GM21619 (cell line): ENCODE measurements at regions not wholly inside any gene's neighbourhood (a gene's known extent, or its start where the extent isn't known, plus 50 kb on each side); places are given as distances from the start of the nearest gene placed in this dataset.
"Not testable (repeated sequence)": the region's sequence is repeated elsewhere in the genome, so short reads cannot be mapped to it uniquely, and the experiment has no call there.

ENCODE experiments used
- ATAC-seq: cut with Tn5 transposase; IDR thresholded peaks from one replicate; pipeline ENCODE4 v1.9.1; 2021; ENCODE audit not compliant: unreplicated experiment

DNA sequence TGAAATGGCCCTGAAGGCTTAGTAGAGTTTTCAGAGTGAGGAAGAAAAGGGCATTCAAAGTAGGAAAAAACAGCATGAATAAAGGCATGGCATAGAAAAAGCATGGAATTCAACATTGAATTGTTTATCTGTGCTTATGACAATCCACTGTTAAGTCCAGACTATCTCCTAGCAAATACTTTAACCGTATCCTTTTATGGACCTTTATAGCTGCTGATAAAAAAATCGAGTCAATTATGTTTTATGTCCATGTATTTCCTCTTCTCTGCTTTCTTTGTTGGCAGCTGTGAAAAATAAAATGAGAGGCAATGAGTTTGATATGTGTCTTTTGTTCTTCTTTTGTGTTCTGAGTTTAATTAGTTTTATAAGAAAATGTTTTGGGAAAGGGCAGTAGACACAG, 70.4 kb downstream of the TDRD15 start:
- no peak for ATAC-seq

DNA sequence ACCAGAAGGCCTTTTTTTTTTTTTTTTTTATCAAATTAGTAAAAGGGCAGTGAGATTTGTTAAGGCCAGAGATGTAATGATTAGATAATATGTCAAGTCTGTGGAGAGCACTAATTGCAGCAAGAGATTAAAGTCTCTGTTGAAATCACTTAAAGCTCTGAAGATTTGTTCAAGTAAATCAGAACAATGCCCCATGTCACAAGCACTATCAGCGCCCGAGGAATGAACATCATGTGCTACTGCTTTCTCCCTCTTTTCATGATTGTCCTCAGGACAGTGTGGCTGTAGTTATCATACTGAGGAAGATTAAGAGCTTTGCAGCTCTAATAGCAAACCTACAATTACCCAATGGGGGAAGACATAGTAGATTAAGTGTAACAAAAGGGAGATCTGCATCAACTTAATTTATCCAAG, 71.1 kb downstream of the TDRD15 start:
- ATAC-seq = no peak

DNA sequence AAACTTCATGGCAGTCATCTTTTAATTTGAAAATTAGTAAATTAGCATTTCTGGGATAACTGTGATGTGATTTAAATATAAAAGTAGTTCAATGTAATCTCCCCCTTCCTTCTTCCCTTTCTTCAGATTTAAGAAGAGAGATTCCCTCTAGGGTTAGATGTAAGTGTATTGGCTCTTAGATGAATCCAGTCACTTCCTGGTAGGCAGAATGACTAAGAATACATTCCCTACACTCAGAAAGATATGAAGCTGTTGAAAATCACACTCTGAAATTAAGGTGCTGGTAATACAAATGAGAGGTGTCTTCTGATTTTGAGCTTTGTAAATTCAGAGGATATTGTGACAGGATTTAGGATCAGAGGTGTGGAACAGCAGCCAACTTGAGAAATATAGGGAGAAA, 71.6 kb downstream of the TDRD15 start:
- ATAC-seq = no peak

DNA sequence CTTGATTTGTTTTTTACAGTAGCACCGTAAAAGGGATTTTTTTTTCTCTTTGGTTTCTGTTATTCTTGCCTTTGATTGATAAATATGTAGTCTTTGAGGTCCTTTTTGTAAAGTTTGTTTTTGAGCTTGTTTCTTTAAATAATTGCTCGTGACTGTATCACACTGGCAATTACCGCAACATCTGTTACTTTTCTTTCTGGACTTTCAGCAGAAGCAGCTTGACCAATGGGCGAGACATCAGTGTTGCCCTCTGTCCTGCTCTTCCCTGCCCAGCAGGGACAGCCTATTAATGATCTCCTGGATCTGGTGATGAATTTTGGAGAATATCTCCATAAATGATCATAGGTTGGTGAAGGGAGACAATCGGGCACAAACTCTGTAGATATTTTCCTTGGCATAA, 74.9 kb downstream of the TDRD15 start:
- ATAC-seq = no peak

DNA sequence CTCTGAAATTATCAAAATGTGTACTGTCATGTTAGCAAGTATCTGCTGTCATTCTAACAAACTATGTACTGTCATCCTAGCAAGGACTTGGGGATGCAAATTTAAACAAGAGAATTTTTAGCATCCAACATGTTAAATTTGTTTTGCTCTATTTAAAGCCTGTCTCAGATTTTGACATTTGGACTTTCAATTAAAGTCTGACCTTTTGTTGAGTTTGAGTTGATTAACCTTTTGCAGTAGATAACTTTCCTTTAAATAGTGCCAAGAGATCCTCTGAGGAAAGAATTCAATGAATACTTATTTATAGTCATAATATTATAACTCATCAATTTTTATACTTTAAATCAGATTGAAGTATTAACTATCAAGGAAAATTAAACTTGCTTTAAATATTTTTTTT, 80.2 kb downstream of the TDRD15 start:
- ATAC-seq = no peak

GRCh38 chr2:21214085-21214484, 90.3 kb downstream of the TDRD15 start:
- not testable (repeated sequence) for ATAC-seq

- ATAC-seq = no peak
Observed at GRCh38 chr2:21217442-21217841, 93.7 kb downstream of the TDRD15 start.

DNA sequence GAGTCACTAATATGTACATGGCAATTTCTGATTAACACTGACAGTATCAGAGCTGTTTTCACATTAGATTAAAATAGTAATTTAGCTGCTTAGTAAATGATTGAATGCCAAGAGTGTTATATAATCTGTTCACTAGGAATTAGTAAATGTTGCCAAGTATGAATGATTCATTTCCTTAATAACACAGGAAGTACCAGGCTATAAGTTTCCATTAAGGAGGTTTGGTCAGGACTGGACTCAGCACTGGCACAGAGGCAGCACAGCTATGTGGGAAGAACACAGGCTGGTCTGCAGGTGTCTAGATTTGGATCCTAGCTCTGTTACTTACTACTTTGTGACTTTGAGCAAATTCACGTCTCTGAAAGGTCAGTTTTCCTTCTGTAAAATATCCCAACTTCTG, 97.2 kb downstream of the TDRD15 start:
- no peak for ATAC-seq

DNA sequence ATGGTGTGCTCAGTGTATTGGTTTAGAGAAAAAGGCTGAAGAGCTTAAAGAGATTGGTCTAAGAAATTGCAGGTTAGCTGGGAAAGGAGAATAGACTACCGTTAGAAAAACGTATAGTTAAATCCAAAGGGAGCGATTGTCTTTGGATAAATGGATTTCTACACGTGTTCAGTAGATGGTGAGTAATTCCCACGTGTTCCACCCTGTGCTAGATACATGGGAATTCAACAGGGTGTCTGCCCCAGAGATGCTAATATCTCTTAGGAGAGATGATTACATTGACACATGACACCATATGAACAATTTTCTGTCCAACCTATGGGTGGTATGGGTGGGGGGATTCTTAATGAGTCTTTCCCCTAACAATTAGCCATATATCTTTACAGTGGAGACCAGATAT, 99.8 kb downstream of the TDRD15 start:
- no peak for ATAC-seq

DNA sequence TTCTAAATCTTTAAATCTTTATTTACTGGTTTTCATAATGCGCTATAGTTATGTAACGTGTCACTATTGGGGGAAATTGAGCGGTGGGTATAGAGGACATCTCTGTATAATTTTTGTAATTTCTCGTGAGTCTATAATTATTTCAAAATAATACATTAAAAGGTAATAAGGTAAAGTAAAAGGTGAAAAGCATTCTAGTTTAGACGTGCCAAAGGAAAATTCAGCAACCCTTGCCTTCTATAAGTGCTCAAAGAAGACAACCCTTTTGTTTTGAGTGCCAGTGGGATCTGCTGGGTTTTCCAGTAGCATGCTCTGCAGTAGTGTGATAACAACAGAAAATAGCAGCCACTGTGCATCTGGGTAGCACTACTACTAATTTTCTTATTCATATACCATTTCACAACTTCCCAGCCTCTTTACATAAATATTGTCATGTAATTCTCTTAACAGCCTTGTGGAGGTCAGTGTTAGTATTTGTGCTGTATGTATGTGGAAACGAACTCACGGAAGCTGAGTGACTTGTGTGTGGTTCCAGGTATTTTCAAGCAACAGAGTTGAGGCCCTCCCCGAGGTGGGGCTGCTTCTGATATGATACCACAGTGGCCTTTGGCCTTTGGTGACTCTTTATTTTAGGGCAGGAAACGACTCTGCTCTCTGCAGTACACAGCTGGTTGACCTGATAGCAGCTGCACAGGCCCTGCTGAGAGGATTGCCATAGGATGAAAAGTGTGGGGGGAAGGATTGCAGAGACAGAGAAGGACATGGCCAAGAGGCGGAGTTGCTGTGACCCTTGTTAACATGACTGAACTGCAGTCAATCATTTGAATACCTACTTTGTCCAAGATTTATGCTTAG, 104.5 kb downstream of the TDRD15 start:
- ATAC-seq = no peak

DNA sequence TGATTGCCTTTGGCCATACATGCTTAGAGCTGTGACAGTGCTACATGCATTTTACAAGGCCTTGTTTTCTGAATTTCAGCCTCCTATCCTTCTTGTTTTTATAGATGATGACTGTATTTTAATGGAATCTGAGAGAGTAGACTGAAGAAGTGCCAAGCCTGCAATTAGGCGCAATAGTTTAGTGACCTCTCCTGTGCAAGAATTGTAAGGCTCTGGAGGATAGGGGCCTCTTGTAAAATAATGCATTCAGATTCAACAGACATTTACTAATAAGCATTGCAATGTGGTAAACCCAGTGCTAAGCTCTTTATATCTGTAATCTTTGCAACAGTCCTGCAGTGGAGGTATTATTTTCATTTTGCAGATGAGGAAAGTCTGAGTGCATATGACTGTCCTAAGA, 105.5 kb downstream of the TDRD15 start:
- no peak for ATAC-seq

GRCh38 chr2:21230140-21230539, 106.4 kb downstream of the TDRD15 start:
- no peak for ATAC-seq

GRCh38 chr2:21231985-21232384, 108.2 kb downstream of the TDRD15 start:
- ATAC-seq = no peak

DNA sequence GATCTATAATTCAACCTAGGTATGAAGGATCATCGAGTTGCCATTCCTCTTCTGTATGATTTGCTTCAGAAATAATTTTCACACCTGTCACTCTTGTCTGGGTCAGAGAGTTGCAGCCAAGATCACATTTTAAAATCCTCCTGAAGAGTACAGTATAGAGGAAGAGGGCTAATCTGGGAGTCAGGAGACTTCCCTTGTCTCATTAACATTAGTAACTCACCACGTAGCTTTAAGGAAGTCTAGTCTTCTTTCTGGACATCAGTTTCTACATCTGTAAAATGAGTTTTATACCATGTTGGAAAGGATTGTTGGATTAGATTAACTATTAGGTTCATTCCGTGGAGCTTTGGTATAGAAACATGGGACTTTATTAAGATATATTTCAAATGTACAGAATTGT, 109.4 kb downstream of the TDRD15 start:
- ATAC-seq = no peak

DNA sequence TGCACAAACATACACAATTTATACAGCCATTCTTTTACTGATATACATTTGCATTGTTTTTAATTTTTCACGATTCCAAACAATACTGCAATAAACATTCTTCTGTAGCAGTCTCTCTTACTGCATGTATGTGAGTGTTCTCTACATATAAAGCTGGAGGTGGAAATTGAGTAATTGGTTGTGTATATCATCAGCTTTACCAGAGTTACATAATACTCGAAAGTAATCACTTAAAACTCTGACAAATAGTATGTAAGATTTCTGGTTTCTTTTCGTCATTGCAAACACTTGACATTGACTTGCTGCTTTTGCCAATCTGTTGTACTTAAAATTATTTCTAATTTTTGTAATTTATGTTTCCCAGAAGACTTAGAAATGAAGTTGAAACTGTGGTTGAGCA, 110.2 kb downstream of the TDRD15 start:
- ATAC-seq = no peak

DNA sequence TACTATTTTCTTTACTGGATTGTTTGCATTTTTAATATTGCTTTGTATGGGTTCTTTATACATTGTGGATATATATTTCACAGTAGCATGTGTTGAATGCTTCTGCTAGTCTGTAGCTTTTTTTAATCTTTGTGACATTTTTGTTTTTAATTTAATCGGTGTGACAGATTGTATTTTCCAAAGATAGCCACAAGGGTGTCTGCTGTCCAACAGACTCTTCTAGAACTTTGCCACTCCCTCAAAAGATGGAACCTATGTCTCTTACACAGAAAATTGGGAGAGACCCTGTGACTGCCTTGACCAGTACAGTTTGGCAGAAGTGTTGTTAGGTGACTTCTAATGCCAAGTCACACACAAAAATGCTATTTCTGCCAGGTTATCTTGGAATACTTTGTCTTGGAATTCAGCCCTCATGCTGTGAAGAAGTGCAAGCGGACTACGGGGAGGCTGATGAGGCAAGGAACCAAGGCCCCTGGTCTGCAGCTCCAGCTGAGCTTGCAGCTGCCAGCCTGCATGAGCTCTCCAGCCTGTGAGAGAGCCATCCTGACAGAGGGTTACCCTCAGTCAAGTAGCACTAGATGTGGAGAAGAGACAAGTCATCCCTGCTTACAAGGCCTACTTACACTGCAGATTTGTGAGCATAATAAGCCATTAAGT, 110.8 kb downstream of the TDRD15 start:
- no peak for ATAC-seq

DNA sequence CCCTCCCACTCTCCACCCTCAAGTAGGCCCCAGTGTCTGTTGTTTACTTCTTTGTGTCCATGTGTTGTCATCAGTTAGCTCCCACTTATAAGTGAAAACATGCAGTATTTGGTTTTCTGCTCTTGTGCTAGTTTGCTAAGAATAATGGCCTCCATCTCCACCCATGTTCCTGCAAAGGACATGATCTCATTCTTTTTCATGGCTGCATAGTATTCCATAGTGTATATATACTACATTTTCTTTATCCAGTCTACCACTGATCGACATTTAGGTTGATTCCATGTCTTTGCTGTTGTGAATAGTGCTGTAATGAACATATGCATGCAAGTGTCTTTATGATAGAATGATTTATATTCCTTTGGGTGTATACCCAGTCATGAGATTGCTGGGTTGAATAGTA, 116.0 kb downstream of the TDRD15 start:
- not testable (repeated sequence) for ATAC-seq

DNA sequence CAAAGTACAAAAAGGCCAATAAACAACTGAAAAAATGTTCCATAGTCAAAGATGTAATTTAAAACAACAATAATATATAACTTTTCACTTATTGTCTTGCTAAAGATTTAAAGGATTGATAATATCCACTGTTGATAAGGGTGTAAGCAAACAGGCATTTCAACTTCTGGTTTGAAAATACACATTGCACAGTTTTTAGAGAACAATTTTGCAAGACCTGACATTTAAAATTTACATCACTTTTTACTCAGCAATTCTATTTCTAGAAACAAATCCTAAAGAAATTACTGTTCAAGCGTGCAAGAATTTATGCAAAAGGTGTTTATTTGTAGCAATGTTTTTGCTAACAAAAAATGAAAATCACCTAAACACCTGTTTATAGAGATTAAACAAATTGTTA, 120.4 kb downstream of the TDRD15 start:
- no peak for ATAC-seq

- no peak for ATAC-seq
Observed at GRCh38 chr2:21245565-21245964, 121.8 kb downstream of the TDRD15 start.

DNA sequence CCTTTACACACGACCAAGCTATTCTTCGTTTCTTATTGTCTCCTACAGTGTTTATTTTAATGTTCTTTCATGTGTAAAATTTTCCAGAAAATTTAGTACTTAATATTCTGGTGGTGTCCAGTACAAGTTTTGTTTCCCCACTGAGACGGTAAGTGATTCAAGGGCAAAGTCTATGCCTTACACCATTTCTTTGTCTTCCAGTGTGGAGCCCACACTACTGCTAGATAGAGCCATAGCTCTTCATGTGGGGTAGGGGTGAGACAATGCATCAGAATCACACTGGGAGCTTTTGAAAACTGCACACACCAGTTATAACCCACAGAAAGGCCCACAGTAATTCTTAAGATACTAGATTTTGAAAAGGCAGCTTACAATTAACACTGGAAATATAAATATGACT, 125.6 kb downstream of the TDRD15 start:
- no peak for ATAC-seq

DNA sequence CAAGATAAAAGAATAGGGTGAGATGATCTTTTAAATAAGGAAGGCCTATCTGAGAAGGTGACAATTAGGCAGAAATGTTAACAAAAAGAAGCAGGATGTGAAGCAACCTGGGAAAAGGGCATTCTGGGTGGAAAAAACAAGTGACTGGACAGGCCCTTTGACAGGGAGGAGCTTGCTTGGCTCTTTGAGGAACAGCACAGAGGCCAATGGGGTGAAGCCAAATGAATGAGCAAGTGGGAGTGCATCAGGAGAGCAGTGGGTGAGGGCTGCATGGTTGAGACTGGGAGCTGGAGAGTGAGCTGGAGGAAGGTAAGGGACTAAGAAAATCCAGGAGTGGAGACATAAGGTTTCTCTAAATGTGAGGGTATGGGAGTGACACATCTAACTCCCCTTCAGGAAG, 126.9 kb downstream of the TDRD15 start:
- ATAC-seq = no peak

DNA sequence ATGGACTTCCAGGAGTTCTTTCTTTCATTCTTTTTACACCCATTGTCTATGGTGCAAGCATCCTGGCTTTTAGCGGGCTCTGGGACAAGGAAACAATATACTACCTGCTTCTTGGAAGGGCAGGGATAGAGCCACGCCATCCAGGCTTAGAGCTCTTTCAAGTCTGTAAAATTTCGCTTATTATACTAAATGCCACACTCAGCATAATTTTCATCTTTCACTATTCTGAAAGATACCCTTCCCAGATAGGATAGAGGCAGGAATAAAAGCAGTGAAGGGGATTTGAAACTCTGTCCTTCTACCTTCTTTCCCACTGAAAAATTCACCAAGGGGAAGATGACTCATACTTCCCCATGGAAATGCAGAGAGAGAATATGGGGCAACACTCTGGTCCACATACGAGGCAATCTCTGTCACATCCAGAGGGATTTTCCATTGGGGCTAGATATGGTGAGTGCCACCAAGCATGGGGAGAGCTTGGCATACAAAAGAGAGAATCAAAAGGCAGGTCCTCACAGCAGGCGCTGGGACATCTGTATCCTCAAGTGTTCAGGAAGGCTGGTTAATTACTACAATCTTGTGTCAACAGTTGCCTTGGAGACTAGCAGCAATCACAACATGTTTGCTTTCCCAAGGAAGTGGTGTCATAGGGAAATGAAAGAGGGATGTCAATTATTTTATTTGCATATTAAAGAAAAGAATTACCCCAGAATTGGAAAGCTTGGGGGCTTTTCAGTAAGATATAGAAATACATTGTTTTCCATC, 127.6 kb downstream of the TDRD15 start:
- no peak for ATAC-seq
